Retinal pigment epithelial cell (primary cell): ENCODE measurements at regions not wholly inside any gene's neighbourhood (a gene's known extent, or its start where the extent isn't known, plus 50 kb on each side); places are given as distances from the start of the nearest gene placed in this dataset.
"Not testable (repeated sequence)": the region's sequence is repeated elsewhere in the genome, so short reads cannot be mapped to it uniquely, and the experiment has no call there.

Source experiments
- DNase-seq: peaks from one replicate; pipeline ENCODE4 v3.0.0-alpha.2; 2010; ENCODE audit warnings: low read depth
- H3K4me3 ChIP-seq: 2 replicates; pipeline ENCODE4 v1.5.1; 2011; ENCODE audit warnings: mild to moderate bottlenecking, low read length, control low read depth, moderate library complexity
- CTCF ChIP-seq: conservative IDR thresholded peaks from 2 replicates; pipeline ENCODE4 v1.5.1; 2011; ENCODE audit warnings: low read depth, low read length, control low read depth, inconsistent platforms

GRCh38 chr9:124084087-124084486 lies 72.5 kb downstream of the LHX2 start:
- H3K4me3 ChIP-seq = no peak overlapping the region
- DNase-seq = no peak
- no peak for TF ChIP-seq CTCF

GRCh38 chr9:124087226-124087625 lies 75.7 kb downstream of the LHX2 start:
- no peak overlapping the region for H3K4me3 ChIP-seq
- no peak for TF ChIP-seq CTCF
- DNase-seq = no peak

- H3K4me3 ChIP-seq = no peak overlapping the region
- no peak for DNase-seq
- no peak for TF ChIP-seq CTCF
Measured at GRCh38 chr9:124088476-124088837, 76.9 kb downstream of the LHX2 start.

- H3K4me3 ChIP-seq, DNase-seq: not testable (repeated sequence)
Measured at GRCh38 chr9:124089631-124090488, 78.3 kb downstream of the LHX2 start.

- TF ChIP-seq CTCF = no peak
- no peak overlapping the region for H3K4me3 ChIP-seq
- DNase-seq = no peak
Measured at GRCh38 chr9:124098141-124098905, 86.8 kb downstream of the LHX2 start.

- TF ChIP-seq CTCF = no peak
- H3K4me3 ChIP-seq = no peak overlapping the region
- DNase-seq = no peak
Measured at GRCh38 chr9:124099860-124100259, 88.3 kb downstream of the LHX2 start.

- H3K4me3 ChIP-seq = no peak overlapping the region
- no peak for DNase-seq
- TF ChIP-seq CTCF = no peak
Measured at GRCh38 chr9:124101215-124101968, 89.8 kb downstream of the LHX2 start.
